ENCODE measurements at regions not wholly inside any gene's neighbourhood (a gene's known extent, or its start where the extent isn't known, plus 50 kb on each side); places are given as distances from the start of the nearest gene placed in this dataset.

DNA sequence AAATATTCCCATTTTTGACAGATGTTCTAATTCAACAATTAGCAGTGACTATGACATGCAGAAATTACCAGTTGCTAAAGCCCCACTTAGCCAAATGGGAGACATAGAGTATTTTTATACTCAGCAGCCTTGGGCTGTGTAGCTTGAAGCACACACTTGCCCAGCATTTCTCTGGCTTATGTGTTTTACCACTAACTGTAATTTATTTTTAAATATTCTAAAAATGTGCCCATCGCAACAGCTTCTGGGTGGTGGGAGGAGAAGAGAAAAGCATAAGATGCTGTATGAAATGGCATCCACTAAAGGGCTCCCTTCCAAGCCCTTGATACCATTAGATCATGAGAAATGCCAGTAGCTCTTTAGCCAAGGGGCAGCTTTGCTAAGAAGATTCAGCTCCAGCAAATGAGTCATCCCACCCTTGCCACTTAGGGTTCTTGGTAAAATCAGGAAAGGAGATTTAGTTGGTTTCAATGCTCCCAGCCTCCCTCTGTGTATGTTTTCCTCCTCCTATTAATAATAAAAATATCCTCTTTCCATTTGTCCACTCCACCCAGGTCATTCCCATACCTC is 462.7 kb upstream of the DEPDC1 start:
- no peaks in the 10 kb centered on the region for H3K4me1 ChIP-seq (ENCODE audit: low read depth, poor library complexity, severe bottlenecking)
- no peaks in the 10 kb centered on the region for H3K79me2 ChIP-seq (ENCODE audit: insufficient read depth, low read depth)
- no peak overlapping the region for H3K4me3 ChIP-seq (IDR thresholded peaks at IDR 0.05; ENCODE audit: insufficient read depth, low read depth, low read length)
- H3K27me3 ChIP-seq (ENCODE audit: insufficient read depth, low read depth), result no peaks in the 10 kb centered on the region
- H3K36me3 ChIP-seq (ENCODE audit: insufficient read depth), result no peaks in the 10 kb centered on the region
- TF ChIP-seq, protein P1, sequence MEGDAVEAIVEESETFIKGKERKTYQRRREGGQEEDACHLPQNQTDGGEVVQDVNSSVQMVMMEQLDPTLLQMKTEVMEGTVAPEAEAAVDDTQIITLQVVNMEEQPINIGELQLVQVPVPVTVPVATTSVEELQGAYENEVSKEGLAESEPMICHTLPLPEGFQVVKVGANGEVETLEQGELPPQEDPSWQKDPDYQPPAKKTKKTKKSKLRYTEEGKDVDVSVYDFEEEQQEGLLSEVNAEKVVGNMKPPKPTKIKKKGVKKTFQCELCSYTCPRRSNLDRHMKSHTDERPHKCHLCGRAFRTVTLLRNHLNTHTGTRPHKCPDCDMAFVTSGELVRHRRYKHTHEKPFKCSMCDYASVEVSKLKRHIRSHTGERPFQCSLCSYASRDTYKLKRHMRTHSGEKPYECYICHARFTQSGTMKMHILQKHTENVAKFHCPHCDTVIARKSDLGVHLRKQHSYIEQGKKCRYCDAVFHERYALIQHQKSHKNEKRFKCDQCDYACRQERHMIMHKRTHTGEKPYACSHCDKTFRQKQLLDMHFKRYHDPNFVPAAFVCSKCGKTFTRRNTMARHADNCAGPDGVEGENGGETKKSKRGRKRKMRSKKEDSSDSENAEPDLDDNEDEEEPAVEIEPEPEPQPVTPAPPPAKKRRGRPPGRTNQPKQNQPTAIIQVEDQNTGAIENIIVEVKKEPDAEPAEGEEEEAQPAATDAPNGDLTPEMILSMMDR (conservative IDR thresholded peaks at IDR 0.05; ENCODE audit: low read depth, low read length), result no peak
- no peak overlapping the region for H2AFZ ChIP-seq (ENCODE audit: low read depth)
- H3K4me2 ChIP-seq, result no peak overlapping the region
- H4K20me1 ChIP-seq (ENCODE audit: insufficient read depth), result no peaks in the 10 kb centered on the region
- H3K9ac ChIP-seq, result no peak overlapping the region
- no peak overlapping the region for H3K27ac ChIP-seq

DNA sequence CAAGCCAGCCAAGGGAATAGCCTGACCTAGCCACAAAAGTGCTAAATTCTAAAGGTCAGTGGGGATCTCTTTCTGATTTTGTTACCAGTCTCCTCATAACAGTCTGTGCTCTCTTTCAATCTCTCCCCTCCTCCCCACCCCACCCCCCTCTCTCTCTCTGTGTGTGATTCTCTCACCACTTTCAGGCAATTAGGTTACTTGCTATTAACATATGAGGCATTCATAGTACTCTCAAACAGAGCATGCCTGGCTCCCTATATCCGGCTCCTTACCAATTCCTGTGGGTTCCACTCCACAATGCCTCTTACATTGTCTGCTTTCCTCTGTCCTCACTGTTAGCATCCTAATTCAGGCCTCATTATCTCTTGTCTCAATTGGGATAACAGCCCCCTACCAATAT is 464.3 kb upstream of the DEPDC1 start:
- Histone ChIP-seq H2AFZ (ENCODE audit: low read depth) (no peak overlapping the region), H3K36me3 (ENCODE audit: insufficient read depth) (no peaks in the 10 kb centered on the region), H3K4me3 (IDR thresholded peaks at IDR 0.05; ENCODE audit: insufficient read depth, low read depth, low read length) (no peak overlapping the region), H3K27ac (no peak overlapping the region), H3K27me3 (ENCODE audit: insufficient read depth, low read depth) (no peaks in the 10 kb centered on the region), H4K20me1 (ENCODE audit: insufficient read depth) (no peaks in the 10 kb centered on the region), H3K79me2 (ENCODE audit: insufficient read depth, low read depth) (no peaks in the 10 kb centered on the region), H3K4me1 (ENCODE audit: low read depth, poor library complexity, severe bottlenecking) (no peaks in the 10 kb centered on the region), H3K4me2 (no peak overlapping the region), H3K9ac (no peak overlapping the region)
- TF ChIP-seq, protein P1 (conservative IDR thresholded peaks at IDR 0.05; ENCODE audit: low read depth, low read length), result no peak

DNA sequence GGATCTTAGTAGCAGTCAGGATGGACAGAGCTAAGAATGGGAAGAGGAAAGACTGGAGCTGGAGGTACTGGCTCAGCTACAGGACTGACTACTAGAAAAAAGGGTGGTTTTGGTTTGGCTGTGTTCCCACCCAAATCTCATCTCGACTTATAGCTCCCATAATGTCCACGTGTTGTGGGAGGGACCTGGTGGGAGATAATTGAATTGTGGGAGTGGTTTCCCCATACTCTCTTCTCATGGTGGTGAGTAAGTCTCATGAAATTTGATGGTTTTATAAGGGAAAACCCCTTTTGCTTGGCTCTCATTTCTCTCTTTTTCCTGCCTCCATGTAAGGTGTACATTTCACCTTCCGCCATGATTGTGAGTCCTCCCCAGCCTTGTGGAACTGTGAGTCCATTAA is 466.5 kb upstream of the DEPDC1 start:
- no peaks in the 10 kb centered on the region for H4K20me1 ChIP-seq (ENCODE audit: insufficient read depth)
- no peak overlapping the region for H3K4me2 ChIP-seq
- no peaks in the 10 kb centered on the region for H3K4me1 ChIP-seq (ENCODE audit: low read depth, poor library complexity, severe bottlenecking)
- TF ChIP-seq, protein P1 (conservative IDR thresholded peaks at IDR 0.05; ENCODE audit: low read depth, low read length), result no peak
- no peaks in the 10 kb centered on the region for H3K79me2 ChIP-seq (ENCODE audit: insufficient read depth, low read depth)
- H3K27me3 ChIP-seq (ENCODE audit: insufficient read depth, low read depth), result no peaks in the 10 kb centered on the region
- H2AFZ ChIP-seq (ENCODE audit: low read depth), result no peak overlapping the region
- no peak overlapping the region for H3K27ac ChIP-seq
- no peaks in the 10 kb centered on the region for H3K36me3 ChIP-seq (ENCODE audit: insufficient read depth)
- H3K4me3 ChIP-seq (IDR thresholded peaks at IDR 0.05; ENCODE audit: insufficient read depth, low read depth, low read length), result no peak overlapping the region
- no peak overlapping the region for H3K9ac ChIP-seq

- Histone ChIP-seq H2AFZ (ENCODE audit: low read depth) (no peak overlapping the region), H3K27me3 (ENCODE audit: insufficient read depth, low read depth) (no peaks in the 10 kb centered on the region), H3K4me2 (no peak overlapping the region), H3K27ac (no peak overlapping the region), H3K4me3 (IDR thresholded peaks at IDR 0.05; ENCODE audit: insufficient read depth, low read depth, low read length) (no peak overlapping the region), H3K4me1 (ENCODE audit: low read depth, poor library complexity, severe bottlenecking) (no peaks in the 10 kb centered on the region), H4K20me1 (ENCODE audit: insufficient read depth) (no peaks in the 10 kb centered on the region), H3K9ac (no peak overlapping the region), H3K36me3 (ENCODE audit: insufficient read depth) (no peaks in the 10 kb centered on the region), H3K79me2 (ENCODE audit: insufficient read depth, low read depth) (no peaks in the 10 kb centered on the region)
- TF ChIP-seq, protein P1 (conservative IDR thresholded peaks at IDR 0.05; ENCODE audit: low read depth, low read length), result no peak
Measured at GRCh38 chr1:68969441-68969840, 472.6 kb upstream of the DEPDC1 start.
